H1 (cell line): ENCODE measurements at regions not wholly inside any gene's neighbourhood (a gene's known extent, or its start where the extent isn't known, plus 50 kb on each side); places are given as distances from the start of the nearest gene placed in this dataset.

ENCODE experiments used
- JUND ChIP-seq: IDR thresholded peaks from 2 replicates; pipeline ENCODE4 v1.6.1; 2011; ENCODE audit warnings: mild to moderate bottlenecking, improper control_type of control experiment, low read length
- RAD21 ChIP-seq, 2 experiments: IDR thresholded peaks in 1 of 2; conservative IDR thresholded peaks in 1 of 2; 2 replicates each; pipeline ENCODE4 v1.6.1; 2011; ENCODE audit warnings: low read depth in 2 of 2, low read length in 2 of 2, improper control_type of control experiment in 1 of 2, inconsistent platforms in 1 of 2, mild to moderate bottlenecking in 1 of 2, moderate library complexity in 1 of 2

DNA sequence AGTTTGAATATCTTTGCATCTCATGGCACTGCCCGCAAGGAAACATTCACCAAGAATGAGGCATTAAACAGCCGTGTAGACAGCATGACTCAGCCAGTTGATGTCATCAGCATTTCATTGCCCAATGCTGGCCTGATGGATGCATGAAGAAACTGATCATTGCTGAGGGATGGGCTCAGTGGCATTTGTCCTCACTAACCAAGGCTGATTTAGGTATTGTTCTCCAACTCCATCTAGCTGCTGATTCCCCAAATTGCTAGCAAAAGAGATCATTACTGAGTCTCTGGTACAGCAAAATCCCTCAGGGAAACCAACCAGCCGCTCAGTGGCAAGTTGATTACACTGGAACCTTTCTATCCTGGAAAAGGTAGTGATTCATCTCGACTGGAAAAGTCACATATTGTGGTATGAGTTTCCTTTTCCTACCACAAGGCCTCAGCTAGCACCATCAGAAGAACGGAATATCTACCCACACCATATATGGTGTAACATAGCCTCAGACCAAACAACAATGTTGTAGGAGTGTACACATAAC is 186.5 kb upstream of the GAP43 start (continued):
- peak; percentile 61 to 70 for TF ChIP-seq RAD21 (IDR thresholded peaks at IDR 0.05 in 1 of 2, conservative IDR thresholded peaks at IDR 0.05 in 1 of 2; ENCODE audit: low read depth in 2 of 2, low read length in 2 of 2)
- peak; percentile 42; the same call in 1 of the 2 replicates for TF ChIP-seq JUND
